Stomach (tissue), 8 donors: ENCODE measurements at regions not wholly inside any gene's neighbourhood (a gene's known extent, or its start where the extent isn't known, plus 50 kb on each side); places are given as distances from the start of the nearest gene placed in this dataset.

Experiments
- DNase-seq, 2 donors: peaks; one replicate each; pipeline versions ENCODE4 v3.0.0 to v3.0.0-alpha.2; 2013 to 2019
- H3K27ac ChIP-seq, 5 donors: fragments of 200-600 bp in 4 of 5; sonication (generic) in 4 of 5; one replicate each; pipeline ENCODE4 v1.5.1; 2013 to 2019; ENCODE audit warnings: mild to moderate bottlenecking in 1 of 5, moderate library complexity in 1 of 5
- H3K27me3 ChIP-seq, 3 donors: fragments of 200-600 bp; sonication (generic); one replicate each; pipeline ENCODE4 v1.5.1; 2017 to 2019; ENCODE audit warnings: mixed run types in 1 of 3
- H3K36me3 ChIP-seq, 4 donors: fragments of 200-600 bp; sonication (generic); 1 replicate in 3 of 4; 2 replicates in 1 of 4; pipeline ENCODE4 v1.5.1; 2016 to 2019
- H3K4me1 ChIP-seq, 4 donors: fragments of 200-600 bp; sonication (generic); one replicate each; pipeline ENCODE4 v1.5.1; 2016 to 2019
- H3K4me3 ChIP-seq, 4 donors: fragments of 200-600 bp; sonication (generic) in 3 of 4; one replicate each; pipeline ENCODE4 v1.5.1; 2016 to 2019; ENCODE audit warnings: mild to moderate bottlenecking in 1 of 4
- H3K9me3 ChIP-seq, 4 donors: fragments of 200-600 bp; sonication (generic); one replicate each; pipeline ENCODE4 v1.5.1; 2016 to 2019
- CTCF ChIP-seq, 7 experiments: fragments of 450-650 bp in 4 of 7; fragments of 200-600 bp in 3 of 7; sonication (generic) in 3 of 7; IDR thresholded peaks; one replicate each; pipeline ENCODE4 v1.5.1; 2016 to 2019; ENCODE audit warnings: antibody characterized with exemption in 7 of 7, control low read depth in 2 of 7, mild to moderate bottlenecking in 1 of 7
- EP300 ChIP-seq: sonication (generic); formaldehyde crosslinking; IDR thresholded peaks from one replicate; pipeline ENCODE4 v1.6.1; 2017; ENCODE audit warnings: antibody characterized with exemption
- POLR2A ChIP-seq, 4 donors: fragments of 450-650 bp; IDR thresholded peaks; one replicate each; pipeline ENCODE4 v1.6.1; 2016; ENCODE audit warnings: antibody characterized with exemption in 4 of 4, control low read depth in 2 of 4, mild to moderate bottlenecking in 1 of 4, moderate library complexity in 1 of 4
- POLR2AphosphoS5 ChIP-seq, 3 donors: sonication (generic); formaldehyde crosslinking; IDR thresholded peaks; one replicate each; pipeline ENCODE4 v1.6.1; 2016; ENCODE audit warnings: antibody characterized with exemption in 3 of 3
- WGBS, 5 donors: extraction: QIAGEN DNeasy Blood & Tissue Kit in 3 of 5; methylation state at CpG; one replicate each; pipeline versions ENCODE4 v1.1.5 to v1.1.7; 2013 to 2018; 5-methylcytosine and 5-hydroxymethylcytosine counted together
- intact Hi-C: fragments of 100-400 bp; cut with DNase I; formaldehyde crosslinking; loops from one replicate; pipeline ENCODE4 v1.15.1; 2023; ENCODE audit warnings: low total_unique reads
- donor health status: healthy with polysubstance abuse.
- donor health status: Bipolar disorder and iron deficiency.
- donor health status: healthy.

GRCh38 chr2:18896125-18896764 is 306.9 kb upstream of the NT5C1B start:
- no peak for TF ChIP-seq EP300
- no peak for TF ChIP-seq POLR2AphosphoS5 (IDR thresholded peaks at IDR 0.05)
- no peak for TF ChIP-seq POLR2A (IDR thresholded peaks at IDR 0.05)
- intact Hi-C loops, result no loop called here
- 47 to 76% (median 59%) methylated on average over 2 of the region's 2 CpGs for WGBS, 5 donors
- H3K27me3 ChIP-seq, result no peaks in the 10 kb centered on the region
- H3K9me3 ChIP-seq, result no peaks in the 10 kb centered on the region
- H3K36me3 ChIP-seq, result no peaks in the 10 kb centered on the region
- H3K27ac ChIP-seq, result no peak overlapping the region
- H3K4me3 ChIP-seq, result no peak overlapping the region
- peak in 1 of 2 donors; percentile 64 for DNase-seq
- H3K4me1 ChIP-seq, result peaks cover 0 to 23% (median 6%) of the 10 kb centered on the region in 4 donors

- no peaks in the 10 kb centered on the region for H3K9me3 ChIP-seq
- H3K27ac ChIP-seq, result no peak overlapping the region
- H3K36me3 ChIP-seq, result no peaks in the 10 kb centered on the region
- WGBS, 5 donors, result 79 to 93% (median 87%) methylated on average over 3 of the region's 3 CpGs
- intact Hi-C loops, result no loop called here
- H3K27me3 ChIP-seq, result no peaks in the 10 kb centered on the region
- peak in 1 of 2 donors; percentile 47 for DNase-seq
- TF ChIP-seq POLR2A (IDR thresholded peaks at IDR 0.05), result no peak
- no peak for TF ChIP-seq EP300
- TF ChIP-seq CTCF (IDR thresholded peaks at IDR 0.05), result no peak
- TF ChIP-seq POLR2AphosphoS5 (IDR thresholded peaks at IDR 0.05), result no peak
- H3K4me1 ChIP-seq, result peaks cover 0 to 5% (median 2%) of the 10 kb centered on the region in 4 donors
- no peak overlapping the region for H3K4me3 ChIP-seq
Observed at GRCh38 chr2:18891600-18892345, 302.4 kb upstream of the NT5C1B start.

DNA sequence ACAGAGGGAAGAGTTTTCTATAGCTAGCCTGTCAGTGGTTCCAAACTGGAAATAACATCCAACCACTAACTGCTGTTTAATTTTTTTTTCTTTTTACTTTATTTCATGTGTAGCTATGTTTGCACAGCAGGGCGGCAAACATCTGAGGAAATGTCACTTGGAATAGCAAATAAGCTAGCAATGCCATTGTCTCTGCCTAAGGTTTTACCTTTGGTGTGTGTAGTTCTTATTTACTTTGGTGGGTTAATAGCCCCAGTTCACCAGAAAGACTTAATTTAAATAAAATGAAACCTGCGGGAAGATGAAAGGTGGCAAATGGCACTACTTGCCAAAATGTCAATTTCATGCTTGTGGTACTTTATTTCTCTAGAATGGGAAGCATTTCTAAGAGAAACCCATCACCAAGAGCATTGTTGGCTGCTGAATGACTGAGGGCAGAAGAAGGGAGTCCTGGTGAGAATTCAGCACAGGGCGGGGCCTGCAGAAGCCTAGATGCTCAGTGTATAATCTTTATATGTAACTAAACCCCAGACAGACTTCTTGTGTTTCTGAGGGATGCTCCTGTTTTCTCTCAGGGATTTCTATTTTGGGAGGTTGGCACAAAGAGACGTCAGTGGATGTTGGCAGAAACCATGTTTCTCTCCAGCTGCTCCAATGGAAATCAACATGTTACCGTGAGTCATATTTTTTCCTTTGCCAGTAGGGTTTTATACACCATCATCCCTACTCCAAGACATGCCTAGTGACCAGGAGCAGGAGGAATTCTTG is 300.4 kb upstream of the NT5C1B start:
- 56 to 69% (median 62%) methylated on average over 5 of the region's 5 CpGs for WGBS, 5 donors
- peaks cover 0 to 5% (median 0%) of the 10 kb centered on the region in 4 donors for H3K4me1 ChIP-seq
- H3K4me3 ChIP-seq, result no peak overlapping the region
- H3K36me3 ChIP-seq, result no peaks in the 10 kb centered on the region
- TF ChIP-seq POLR2AphosphoS5 (IDR thresholded peaks at IDR 0.05) (peak in 1 of 3 donors; percentile 16), CTCF (IDR thresholded peaks at IDR 0.05) (no peak)
- H3K27me3 ChIP-seq, result no peaks in the 10 kb centered on the region
- DNase-seq, result no peak
- no peaks in the 10 kb centered on the region for H3K9me3 ChIP-seq
- intact Hi-C loops, result no loop called here
- H3K27ac ChIP-seq, result peak overlapping the region in 1 of 5 donors; percentile 23

GRCh38 chr2:18885457-18885856 is 296.1 kb upstream of the NT5C1B start:
- WGBS, 5 donors, result 55 to 90% (median 69%) methylated on average over 2 of the region's 2 CpGs
- intact Hi-C loops, result no loop called here
- no peak for DNase-seq

More at GRCh38 chr2:18885457-18885856, 296.1 kb upstream of the NT5C1B start:
- Histone ChIP-seq H3K4me1 (peaks cover 0 to 5% (median 0%) of the 10 kb centered on the region in 4 donors), H3K27me3 (no peaks in the 10 kb centered on the region), H3K36me3 (no peaks in the 10 kb centered on the region), H3K9me3 (no peaks in the 10 kb centered on the region), H3K27ac (no peak overlapping the region), H3K4me3 (no peak overlapping the region)
- TF ChIP-seq POLR2A (IDR thresholded peaks at IDR 0.05), result no peak
- no peak for TF ChIP-seq CTCF (IDR thresholded peaks at IDR 0.05)
- no peak for TF ChIP-seq EP300
- no peak for TF ChIP-seq POLR2AphosphoS5 (IDR thresholded peaks at IDR 0.05)
